GM19397 (cell line): ENCODE measurements at regions not wholly inside any gene's neighbourhood (a gene's known extent, or its start where the extent isn't known, plus 50 kb on each side); places are given as distances from the start of the nearest gene placed in this dataset.
"Not testable (repeated sequence)": the region's sequence is repeated elsewhere in the genome, so short reads cannot be mapped to it uniquely, and the experiment has no call there.

Source experiments
- ATAC-seq: cut with Tn5 transposase; IDR thresholded peaks from one replicate; pipeline ENCODE4 v1.9.1; 2021; ENCODE audit warnings: mild to moderate bottlenecking, moderate library complexity; ENCODE audit not compliant: unreplicated experiment

- not testable (repeated sequence) for ATAC-seq
These were observed 75.6 kb downstream of the MRPL39 start for GRCh38 chr21:25531538-25532250.

- no peak for ATAC-seq
These were observed 78.8 kb downstream of the MRPL39 start for GRCh38 chr21:25528515-25528914.

- no peak for ATAC-seq
These were observed 88.8 kb downstream of the MRPL39 start for GRCh38 chr21:25518491-25518911.

- no peak for ATAC-seq
These were observed 91.5 kb downstream of the MRPL39 start for GRCh38 chr21:25515484-25516405.

DNA sequence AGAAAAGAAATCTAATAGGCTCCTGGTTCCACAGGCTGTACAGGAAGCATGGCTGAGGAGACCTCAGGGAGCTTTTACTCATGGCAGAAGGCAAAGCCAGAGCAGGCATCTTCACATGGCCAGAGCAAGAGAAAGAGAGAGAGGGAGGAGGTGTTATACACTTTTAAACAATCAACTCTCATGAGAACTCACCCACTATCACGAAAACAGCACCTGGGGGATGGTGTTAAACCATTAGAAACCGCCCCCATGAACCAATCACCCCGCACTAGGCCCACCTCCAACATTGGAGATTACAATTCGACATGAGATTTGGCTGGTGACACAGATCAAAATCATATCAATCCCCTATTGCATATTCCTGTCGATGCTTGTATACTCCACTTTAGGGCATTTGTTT, 93.5 kb downstream of the MRPL39 start:
- ATAC-seq: no peak

- no peak for ATAC-seq
These were observed 94.9 kb downstream of the MRPL39 start for GRCh38 chr21:25512095-25513081.

GRCh38 chr21:25509862-25510261, 97.4 kb downstream of the MRPL39 start:
- no peak for ATAC-seq

- no peak for ATAC-seq
These were observed 98.9 kb downstream of the MRPL39 start for GRCh38 chr21:25508364-25508763.

DNA sequence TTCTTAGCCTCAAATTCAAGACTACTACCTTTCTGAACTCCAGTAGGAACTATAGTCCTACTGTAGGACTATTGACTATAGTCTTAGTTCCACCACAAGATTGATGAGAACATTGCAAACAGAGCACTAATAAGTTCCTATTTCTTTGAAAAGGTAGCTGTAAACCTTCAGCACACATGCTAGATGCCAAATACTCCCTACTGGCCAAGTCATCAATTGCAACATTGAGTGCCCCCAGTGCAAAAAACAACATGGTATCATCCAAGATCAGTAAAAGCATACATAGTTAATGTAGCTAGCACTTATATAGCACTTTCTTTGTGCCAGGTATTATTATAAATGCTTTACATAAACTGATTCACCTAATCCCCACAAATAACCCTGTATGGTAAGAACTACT, 99.8 kb downstream of the MRPL39 start:
- peak; percentile 44 for ATAC-seq

DNA sequence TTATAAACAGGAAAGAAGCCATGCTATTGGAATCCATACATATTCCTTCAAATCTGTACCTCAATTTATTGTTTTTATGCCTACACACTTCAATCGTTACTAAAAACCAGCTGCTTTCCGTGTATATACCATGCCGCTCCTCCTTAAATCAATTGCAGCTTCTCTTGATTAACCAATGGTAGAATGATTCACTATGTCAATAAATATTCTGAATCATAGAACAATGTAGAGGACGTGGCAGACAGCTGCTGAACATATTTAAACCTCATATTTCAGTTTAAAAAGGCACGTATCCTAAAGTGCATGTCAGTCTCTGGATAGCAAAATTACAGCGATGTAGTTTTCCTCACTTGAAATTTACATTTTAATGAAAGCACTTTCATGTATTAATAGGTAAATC, 100.4 kb downstream of the MRPL39 start:
- ATAC-seq: no peak

DNA sequence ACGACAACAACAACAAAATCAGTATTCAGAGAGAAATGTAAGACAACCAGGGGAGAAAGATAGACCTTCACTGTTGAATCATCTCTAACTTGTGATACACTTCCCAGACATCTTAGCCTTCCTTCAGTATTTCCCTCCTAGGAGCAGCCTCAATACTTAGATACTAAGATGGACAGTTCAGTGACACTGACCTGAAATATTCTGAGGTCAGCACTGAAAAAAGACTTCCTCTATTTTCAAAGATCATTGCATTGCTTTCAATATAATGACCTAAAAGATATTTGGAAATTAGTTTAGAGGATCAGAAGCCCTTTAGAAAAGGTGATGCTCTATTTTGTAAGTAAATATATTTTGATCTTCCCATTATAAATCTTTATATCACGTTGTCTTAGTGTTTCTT, 101.0 kb downstream of the MRPL39 start:
- ATAC-seq: no peak

DNA sequence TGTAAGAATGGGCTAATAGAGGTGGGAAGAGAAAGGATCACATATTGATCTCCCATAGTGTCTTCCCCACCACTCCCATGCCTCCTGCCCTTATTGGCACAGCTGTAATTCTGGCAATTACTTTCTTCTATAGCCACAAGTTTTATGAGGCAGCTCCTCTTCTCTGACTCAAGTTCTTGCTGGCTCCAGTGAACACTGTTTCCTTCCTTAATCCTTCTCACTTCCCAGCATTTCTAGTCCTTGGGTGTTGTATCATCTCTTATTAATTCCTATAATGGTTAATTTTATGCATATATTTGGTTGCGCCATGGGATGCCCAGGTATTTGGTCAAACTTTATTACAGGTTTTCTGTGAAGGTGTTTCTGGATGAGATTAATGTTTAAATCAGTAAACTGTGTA, 103.3 kb downstream of the MRPL39 start:
- ATAC-seq: no peak

DNA sequence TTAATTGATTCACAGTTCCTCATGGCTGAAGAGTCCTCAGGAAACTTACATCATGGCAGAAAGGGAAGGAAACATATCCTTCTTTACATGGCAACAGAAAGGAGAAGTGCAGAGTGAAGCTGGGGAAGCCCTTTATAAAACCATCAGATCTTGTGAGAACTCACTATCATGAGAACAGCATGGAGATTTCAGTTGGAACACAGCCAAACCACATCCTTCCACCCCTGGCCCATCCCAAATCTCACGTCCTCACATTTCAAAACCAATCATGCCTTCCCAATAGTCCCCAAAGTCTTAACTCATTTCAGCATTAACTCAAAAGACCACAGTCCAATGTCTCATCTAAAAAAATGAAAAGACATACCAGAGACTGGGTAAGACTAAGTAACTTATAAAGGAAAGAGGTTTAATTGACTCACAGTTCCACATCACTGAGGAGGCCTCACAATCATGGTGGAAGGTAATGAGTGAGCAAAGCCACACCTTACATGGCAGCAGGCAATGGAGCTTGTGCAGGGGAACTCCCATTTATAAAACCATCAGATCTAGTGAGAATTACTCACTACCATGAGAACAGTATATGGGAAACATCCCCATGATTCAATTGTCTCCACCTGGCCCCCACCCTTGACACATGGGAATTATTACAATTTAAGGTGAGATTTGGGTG, 105.2 kb downstream of the MRPL39 start:
- ATAC-seq: peak; percentile 53

GRCh38 chr21:25501462-25501861, 105.8 kb downstream of the MRPL39 start:
- peak; percentile 11 for ATAC-seq

- no peak for ATAC-seq
These were observed 106.7 kb downstream of the MRPL39 start for GRCh38 chr21:25500598-25500997.

DNA sequence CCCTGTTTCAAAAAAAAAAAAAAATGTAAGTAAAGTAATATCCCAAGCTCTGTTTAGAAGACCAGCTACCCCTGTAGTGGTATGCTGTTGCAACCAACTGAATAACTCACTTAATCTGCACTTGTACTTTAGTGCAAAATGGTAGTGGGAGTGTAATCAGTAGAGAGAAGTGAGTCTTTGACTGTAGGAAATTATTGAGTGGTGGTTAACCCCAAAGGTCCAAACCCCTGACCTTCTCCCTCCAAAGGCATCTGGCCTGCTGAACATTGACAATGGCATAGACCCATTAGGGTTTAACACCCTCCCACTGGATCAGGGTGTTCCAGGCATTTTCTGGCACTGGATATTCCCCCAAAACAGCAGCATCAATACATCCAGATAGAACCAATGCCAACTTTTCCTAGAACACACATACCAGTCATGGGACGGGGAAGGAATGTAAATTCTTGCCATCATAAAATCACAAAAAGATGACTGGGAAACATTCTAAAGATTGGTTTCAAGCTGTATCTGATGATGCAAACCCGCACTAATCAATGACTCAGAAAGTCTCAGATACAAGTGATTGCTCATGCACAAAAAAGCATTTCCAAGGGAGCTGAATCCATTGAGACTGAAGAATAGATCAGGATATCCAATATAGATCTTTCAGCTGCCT, 110.3 kb downstream of the MRPL39 start:
- no peak for ATAC-seq

GRCh38 chr21:25494804-25495203, 112.5 kb downstream of the MRPL39 start:
- no peak for ATAC-seq

DNA sequence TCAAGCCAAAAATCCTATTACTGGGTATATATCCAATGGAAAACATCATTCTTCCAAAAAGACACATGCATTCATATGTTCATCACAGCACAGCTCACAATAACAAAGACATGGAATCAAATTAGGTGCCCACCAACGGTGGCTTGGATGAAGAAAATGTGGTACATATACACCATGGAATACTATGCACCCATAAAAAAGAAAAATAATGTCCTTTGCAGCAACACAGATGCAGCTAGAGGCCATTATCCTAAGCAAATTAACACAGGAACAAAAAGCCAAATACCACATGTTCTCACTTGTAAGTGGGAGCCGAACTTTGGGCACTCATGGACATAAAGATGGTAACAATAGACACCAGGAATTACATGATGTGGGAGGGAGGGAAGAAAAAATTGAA, 113.6 kb downstream of the MRPL39 start:
- ATAC-seq: no peak

DNA sequence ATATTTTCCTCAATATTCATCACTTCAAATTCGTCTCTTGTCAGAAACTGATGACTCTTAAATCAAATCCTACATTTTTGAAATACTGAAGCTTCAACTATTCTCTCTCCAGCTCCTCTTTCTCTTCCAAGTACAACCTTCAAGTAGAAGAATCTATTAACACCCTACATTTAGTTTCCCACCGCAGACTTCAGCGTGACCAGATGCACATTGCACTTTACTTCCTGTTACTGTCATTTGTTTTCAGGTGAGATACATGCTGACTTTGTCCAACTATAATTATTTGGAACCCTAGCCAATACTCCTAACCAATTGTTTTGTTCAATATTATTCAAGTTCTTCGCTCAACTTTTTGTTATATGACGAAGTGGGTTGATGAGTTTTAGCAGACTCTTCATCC, 116.0 kb downstream of the MRPL39 start:
- no peak for ATAC-seq

DNA sequence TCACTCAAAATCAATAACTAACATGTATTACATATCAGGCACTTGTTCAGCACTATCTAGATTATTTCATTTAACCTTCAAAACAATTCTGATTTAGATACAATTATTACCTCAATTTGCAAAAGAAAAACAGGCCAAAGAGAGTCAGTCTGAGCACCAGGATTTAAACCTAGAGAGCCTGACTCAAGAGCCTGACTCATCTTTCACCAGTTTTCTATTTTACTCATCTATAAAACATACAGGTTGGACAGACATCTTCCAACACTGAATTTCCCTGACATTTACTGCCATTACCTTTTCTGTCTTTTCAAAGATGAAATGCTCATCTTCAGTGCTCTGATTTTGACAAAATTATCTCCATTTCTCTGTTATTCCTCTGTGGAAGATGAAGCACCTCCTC, 116.5 kb downstream of the MRPL39 start:
- ATAC-seq: no peak
